ENCODE measurements at regions not wholly inside any gene's neighbourhood (a gene's known extent, or its start where the extent isn't known, plus 50 kb on each side); places are given as distances from the start of the nearest gene placed in this dataset.

DNA sequence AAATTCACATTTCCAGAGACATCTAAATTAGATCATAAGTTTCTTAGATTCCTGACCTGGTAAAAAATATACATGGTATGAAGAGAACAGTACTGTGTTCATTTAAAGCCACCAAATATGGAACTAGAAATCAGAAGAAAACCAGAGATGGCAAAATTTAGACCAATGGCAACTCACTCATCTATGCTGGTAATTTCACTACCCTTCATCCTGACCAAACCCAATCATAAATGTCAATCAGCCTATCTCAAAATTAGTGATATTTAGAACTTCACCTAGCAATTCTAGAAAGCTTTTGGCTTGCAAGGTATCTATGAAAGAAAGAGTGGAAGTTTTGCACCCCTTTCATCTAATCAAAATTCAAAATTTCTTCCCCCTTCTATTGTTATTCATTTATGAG lies 107.7 kb downstream of the NIBAN1 start:
- no peak for TF ChIP-seq SP1 (CRISPR knock-in tag; conservative IDR thresholded peaks at IDR 0.05)
- TF ChIP-seq, protein P1, sequence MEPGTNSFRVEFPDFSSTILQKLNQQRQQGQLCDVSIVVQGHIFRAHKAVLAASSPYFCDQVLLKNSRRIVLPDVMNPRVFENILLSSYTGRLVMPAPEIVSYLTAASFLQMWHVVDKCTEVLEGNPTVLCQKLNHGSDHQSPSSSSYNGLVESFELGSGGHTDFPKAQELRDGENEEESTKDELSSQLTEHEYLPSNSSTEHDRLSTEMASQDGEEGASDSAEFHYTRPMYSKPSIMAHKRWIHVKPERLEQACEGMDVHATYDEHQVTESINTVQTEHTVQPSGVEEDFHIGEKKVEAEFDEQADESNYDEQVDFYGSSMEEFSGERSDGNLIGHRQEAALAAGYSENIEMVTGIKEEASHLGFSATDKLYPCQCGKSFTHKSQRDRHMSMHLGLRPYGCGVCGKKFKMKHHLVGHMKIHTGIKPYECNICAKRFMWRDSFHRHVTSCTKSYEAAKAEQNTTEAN (CRISPR knock-in tag; IDR thresholded peaks at IDR 0.05): no peak
- TF ChIP-seq, protein P2, sequence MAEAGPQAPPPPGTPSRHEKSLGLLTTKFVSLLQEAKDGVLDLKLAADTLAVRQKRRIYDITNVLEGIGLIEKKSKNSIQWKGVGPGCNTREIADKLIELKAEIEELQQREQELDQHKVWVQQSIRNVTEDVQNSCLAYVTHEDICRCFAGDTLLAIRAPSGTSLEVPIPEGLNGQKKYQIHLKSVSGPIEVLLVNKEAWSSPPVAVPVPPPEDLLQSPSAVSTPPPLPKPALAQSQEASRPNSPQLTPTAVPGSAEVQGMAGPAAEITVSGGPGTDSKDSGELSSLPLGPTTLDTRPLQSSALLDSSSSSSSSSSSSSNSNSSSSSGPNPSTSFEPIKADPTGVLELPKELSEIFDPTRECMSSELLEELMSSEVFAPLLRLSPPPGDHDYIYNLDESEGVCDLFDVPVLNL (CRISPR knock-in tag; IDR thresholded peaks at IDR 0.05; ENCODE audit: borderline replicate concordance, low read depth): no peak
- TF ChIP-seq, protein P3, sequence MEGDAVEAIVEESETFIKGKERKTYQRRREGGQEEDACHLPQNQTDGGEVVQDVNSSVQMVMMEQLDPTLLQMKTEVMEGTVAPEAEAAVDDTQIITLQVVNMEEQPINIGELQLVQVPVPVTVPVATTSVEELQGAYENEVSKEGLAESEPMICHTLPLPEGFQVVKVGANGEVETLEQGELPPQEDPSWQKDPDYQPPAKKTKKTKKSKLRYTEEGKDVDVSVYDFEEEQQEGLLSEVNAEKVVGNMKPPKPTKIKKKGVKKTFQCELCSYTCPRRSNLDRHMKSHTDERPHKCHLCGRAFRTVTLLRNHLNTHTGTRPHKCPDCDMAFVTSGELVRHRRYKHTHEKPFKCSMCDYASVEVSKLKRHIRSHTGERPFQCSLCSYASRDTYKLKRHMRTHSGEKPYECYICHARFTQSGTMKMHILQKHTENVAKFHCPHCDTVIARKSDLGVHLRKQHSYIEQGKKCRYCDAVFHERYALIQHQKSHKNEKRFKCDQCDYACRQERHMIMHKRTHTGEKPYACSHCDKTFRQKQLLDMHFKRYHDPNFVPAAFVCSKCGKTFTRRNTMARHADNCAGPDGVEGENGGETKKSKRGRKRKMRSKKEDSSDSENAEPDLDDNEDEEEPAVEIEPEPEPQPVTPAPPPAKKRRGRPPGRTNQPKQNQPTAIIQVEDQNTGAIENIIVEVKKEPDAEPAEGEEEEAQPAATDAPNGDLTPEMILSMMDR (IDR thresholded peaks at IDR 0.05): no peak
- TF ChIP-seq NR2C2 (CRISPR knock-in tag; IDR thresholded peaks at IDR 0.05): no peak
- TF ChIP-seq, protein P4, sequence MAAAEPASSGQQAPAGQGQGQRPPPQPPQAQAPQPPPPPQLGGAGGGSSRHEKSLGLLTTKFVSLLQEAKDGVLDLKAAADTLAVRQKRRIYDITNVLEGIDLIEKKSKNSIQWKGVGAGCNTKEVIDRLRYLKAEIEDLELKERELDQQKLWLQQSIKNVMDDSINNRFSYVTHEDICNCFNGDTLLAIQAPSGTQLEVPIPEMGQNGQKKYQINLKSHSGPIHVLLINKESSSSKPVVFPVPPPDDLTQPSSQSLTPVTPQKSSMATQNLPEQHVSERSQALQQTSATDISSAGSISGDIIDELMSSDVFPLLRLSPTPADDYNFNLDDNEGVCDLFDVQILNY (CRISPR knock-in tag; IDR thresholded peaks at IDR 0.05): no peak
- TF ChIP-seq, protein P5, sequence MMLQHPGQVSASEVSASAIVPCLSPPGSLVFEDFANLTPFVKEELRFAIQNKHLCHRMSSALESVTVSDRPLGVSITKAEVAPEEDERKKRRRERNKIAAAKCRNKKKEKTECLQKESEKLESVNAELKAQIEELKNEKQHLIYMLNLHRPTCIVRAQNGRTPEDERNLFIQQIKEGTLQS (CRISPR knock-in tag; conservative IDR thresholded peaks at IDR 0.05): no peak
- TF ChIP-seq, protein P6, sequence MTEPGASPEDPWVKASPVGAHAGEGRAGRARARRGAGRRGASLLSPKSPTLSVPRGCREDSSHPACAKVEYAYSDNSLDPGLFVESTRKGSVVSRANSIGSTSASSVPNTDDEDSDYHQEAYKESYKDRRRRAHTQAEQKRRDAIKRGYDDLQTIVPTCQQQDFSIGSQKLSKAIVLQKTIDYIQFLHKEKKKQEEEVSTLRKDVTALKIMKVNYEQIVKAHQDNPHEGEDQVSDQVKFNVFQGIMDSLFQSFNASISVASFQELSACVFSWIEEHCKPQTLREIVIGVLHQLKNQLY (CRISPR knock-in tag; IDR thresholded peaks at IDR 0.05): no peak
- TF ChIP-seq, protein P7, sequence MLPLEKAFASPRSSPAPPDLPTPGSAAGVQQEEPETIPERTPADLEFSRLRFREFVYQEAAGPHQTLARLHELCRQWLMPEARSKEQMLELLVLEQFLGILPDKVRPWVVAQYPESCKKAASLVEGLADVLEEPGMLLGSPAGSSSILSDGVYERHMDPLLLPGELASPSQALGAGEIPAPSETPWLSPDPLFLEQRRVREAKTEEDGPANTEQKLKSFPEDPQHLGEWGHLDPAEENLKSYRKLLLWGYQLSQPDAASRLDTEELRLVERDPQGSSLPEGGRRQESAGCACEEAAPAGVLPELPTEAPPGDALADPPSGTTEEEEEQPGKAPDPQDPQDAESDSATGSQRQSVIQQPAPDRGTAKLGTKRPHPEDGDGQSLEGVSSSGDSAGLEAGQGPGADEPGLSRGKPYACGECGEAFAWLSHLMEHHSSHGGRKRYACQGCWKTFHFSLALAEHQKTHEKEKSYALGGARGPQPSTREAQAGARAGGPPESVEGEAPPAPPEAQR (CRISPR knock-in tag; IDR thresholded peaks at IDR 0.05): no peak
- no peak for TF ChIP-seq NR1H2 (CRISPR knock-in tag; IDR thresholded peaks at IDR 0.05)
- TF ChIP-seq, protein P8, sequence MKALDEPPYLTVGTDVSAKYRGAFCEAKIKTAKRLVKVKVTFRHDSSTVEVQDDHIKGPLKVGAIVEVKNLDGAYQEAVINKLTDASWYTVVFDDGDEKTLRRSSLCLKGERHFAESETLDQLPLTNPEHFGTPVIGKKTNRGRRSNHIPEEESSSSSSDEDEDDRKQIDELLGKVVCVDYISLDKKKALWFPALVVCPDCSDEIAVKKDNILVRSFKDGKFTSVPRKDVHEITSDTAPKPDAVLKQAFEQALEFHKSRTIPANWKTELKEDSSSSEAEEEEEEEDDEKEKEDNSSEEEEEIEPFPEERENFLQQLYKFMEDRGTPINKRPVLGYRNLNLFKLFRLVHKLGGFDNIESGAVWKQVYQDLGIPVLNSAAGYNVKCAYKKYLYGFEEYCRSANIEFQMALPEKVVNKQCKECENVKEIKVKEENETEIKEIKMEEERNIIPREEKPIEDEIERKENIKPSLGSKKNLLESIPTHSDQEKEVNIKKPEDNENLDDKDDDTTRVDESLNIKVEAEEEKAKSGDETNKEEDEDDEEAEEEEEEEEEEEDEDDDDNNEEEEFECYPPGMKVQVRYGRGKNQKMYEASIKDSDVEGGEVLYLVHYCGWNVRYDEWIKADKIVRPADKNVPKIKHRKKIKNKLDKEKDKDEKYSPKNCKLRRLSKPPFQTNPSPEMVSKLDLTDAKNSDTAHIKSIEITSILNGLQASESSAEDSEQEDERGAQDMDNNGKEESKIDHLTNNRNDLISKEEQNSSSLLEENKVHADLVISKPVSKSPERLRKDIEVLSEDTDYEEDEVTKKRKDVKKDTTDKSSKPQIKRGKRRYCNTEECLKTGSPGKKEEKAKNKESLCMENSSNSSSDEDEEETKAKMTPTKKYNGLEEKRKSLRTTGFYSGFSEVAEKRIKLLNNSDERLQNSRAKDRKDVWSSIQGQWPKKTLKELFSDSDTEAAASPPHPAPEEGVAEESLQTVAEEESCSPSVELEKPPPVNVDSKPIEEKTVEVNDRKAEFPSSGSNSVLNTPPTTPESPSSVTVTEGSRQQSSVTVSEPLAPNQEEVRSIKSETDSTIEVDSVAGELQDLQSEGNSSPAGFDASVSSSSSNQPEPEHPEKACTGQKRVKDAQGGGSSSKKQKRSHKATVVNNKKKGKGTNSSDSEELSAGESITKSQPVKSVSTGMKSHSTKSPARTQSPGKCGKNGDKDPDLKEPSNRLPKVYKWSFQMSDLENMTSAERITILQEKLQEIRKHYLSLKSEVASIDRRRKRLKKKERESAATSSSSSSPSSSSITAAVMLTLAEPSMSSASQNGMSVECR (CRISPR knock-in tag; IDR thresholded peaks at IDR 0.05; ENCODE audit: borderline replicate concordance): no peak
- TF ChIP-seq, protein P9, sequence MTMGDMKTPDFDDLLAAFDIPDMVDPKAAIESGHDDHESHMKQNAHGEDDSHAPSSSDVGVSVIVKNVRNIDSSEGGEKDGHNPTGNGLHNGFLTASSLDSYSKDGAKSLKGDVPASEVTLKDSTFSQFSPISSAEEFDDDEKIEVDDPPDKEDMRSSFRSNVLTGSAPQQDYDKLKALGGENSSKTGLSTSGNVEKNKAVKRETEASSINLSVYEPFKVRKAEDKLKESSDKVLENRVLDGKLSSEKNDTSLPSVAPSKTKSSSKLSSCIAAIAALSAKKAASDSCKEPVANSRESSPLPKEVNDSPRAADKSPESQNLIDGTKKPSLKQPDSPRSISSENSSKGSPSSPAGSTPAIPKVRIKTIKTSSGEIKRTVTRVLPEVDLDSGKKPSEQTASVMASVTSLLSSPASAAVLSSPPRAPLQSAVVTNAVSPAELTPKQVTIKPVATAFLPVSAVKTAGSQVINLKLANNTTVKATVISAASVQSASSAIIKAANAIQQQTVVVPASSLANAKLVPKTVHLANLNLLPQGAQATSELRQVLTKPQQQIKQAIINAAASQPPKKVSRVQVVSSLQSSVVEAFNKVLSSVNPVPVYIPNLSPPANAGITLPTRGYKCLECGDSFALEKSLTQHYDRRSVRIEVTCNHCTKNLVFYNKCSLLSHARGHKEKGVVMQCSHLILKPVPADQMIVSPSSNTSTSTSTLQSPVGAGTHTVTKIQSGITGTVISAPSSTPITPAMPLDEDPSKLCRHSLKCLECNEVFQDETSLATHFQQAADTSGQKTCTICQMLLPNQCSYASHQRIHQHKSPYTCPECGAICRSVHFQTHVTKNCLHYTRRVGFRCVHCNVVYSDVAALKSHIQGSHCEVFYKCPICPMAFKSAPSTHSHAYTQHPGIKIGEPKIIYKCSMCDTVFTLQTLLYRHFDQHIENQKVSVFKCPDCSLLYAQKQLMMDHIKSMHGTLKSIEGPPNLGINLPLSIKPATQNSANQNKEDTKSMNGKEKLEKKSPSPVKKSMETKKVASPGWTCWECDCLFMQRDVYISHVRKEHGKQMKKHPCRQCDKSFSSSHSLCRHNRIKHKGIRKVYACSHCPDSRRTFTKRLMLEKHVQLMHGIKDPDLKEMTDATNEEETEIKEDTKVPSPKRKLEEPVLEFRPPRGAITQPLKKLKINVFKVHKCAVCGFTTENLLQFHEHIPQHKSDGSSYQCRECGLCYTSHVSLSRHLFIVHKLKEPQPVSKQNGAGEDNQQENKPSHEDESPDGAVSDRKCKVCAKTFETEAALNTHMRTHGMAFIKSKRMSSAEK (CRISPR knock-in tag; IDR thresholded peaks at IDR 0.05; ENCODE audit: borderline replicate concordance): no peak
- no peak for TF ChIP-seq CREB1 (CRISPR knock-in tag; IDR thresholded peaks at IDR 0.05)
- TF ChIP-seq JUN (CRISPR knock-in tag; IDR thresholded peaks at IDR 0.05): no peak

Measured in WTC11 (cell line).